Left renal pelvis (tissue), 4 donors: ENCODE measurements at regions not wholly inside any gene's neighbourhood (a gene's known extent, or its start where the extent isn't known, plus 50 kb on each side); places are given as distances from the start of the nearest gene placed in this dataset.

ENCODE experiments used
- DNase-seq, 4 donors: peaks; one replicate each; pipeline ENCODE4 v3.0.0-alpha.2; 2013; ENCODE audit warnings: low read depth in 4 of 4, low spot score in 3 of 4

- DNase-seq: no peak
Measured at GRCh38 chr11:69903211-69903610, 84.0 kb upstream of the FGF3 start.

GRCh38 chr11:69904161-69904973 lies 85.2 kb upstream of the FGF3 start:
- no peak for DNase-seq

- no peak for DNase-seq
Measured at GRCh38 chr11:69904974-69905535, 85.8 kb upstream of the FGF3 start.

- no peak for DNase-seq
Measured at GRCh38 chr11:69905611-69906452, 86.6 kb upstream of the FGF3 start.

GRCh38 chr11:69906453-69906907 lies 87.3 kb upstream of the FGF3 start:
- no peak for DNase-seq

GRCh38 chr11:69907611-69908010 lies 88.4 kb upstream of the FGF3 start:
- DNase-seq: no peak

GRCh38 chr11:69908511-69909220 lies 89.5 kb upstream of the FGF3 start:
- DNase-seq: no peak

- no peak for DNase-seq
Measured at GRCh38 chr11:69909561-69910518, 90.6 kb upstream of the FGF3 start.

GRCh38 chr11:69910519-69911309 lies 91.5 kb upstream of the FGF3 start:
- DNase-seq: no peak

GRCh38 chr11:69911310-69912160 lies 92.3 kb upstream of the FGF3 start:
- no peak for DNase-seq

GRCh38 chr11:69912161-69912910 lies 93.1 kb upstream of the FGF3 start:
- no peak for DNase-seq

- no peak for DNase-seq
Measured at GRCh38 chr11:69912911-69913451, 93.8 kb upstream of the FGF3 start.

GRCh38 chr11:69913591-69914285 lies 94.5 kb upstream of the FGF3 start:
- no peak for DNase-seq

- DNase-seq: no peak
Measured at GRCh38 chr11:69914286-69915150, 95.3 kb upstream of the FGF3 start.

GRCh38 chr11:69915151-69915500 lies 95.9 kb upstream of the FGF3 start:
- DNase-seq: no peak
